Testis (tissue), 2 donors: ENCODE measurements at regions not wholly inside any gene's neighbourhood (a gene's known extent, or its start where the extent isn't known, plus 50 kb on each side); places are given as distances from the start of the nearest gene placed in this dataset.

Experiments
- CTCF ChIP-seq, 3 experiments: fragments of 450-650 bp in 2 of 3; fragments of 200-600 bp in 1 of 3; sonication (generic) in 1 of 3; IDR thresholded peaks; one replicate each; pipeline ENCODE4 v1.5.1; 2016 to 2019; ENCODE audit warnings: antibody characterized with exemption in 3 of 3, mild to moderate bottlenecking in 2 of 3, moderate library complexity in 1 of 3
- POLR2A ChIP-seq: fragments of 450-650 bp; IDR thresholded peaks from one replicate; pipeline ENCODE4 v1.6.1; 2017; ENCODE audit warnings: antibody characterized with exemption, mild to moderate bottlenecking, moderate library complexity

GRCh38 chr9:88821746-88822106, 169.5 kb upstream of the S1PR3 start:
- TF ChIP-seq CTCF (IDR thresholded peaks at IDR 0.05): no peak
- no peak for TF ChIP-seq POLR2A
